ENCODE measurements at regions not wholly inside any gene's neighbourhood (a gene's known extent, or its start where the extent isn't known, plus 50 kb on each side); places are given as distances from the start of the nearest gene placed in this dataset.
A peak's percentile ranks its signal among the peaks of the same experiment; 100 is the strongest.

DNA sequence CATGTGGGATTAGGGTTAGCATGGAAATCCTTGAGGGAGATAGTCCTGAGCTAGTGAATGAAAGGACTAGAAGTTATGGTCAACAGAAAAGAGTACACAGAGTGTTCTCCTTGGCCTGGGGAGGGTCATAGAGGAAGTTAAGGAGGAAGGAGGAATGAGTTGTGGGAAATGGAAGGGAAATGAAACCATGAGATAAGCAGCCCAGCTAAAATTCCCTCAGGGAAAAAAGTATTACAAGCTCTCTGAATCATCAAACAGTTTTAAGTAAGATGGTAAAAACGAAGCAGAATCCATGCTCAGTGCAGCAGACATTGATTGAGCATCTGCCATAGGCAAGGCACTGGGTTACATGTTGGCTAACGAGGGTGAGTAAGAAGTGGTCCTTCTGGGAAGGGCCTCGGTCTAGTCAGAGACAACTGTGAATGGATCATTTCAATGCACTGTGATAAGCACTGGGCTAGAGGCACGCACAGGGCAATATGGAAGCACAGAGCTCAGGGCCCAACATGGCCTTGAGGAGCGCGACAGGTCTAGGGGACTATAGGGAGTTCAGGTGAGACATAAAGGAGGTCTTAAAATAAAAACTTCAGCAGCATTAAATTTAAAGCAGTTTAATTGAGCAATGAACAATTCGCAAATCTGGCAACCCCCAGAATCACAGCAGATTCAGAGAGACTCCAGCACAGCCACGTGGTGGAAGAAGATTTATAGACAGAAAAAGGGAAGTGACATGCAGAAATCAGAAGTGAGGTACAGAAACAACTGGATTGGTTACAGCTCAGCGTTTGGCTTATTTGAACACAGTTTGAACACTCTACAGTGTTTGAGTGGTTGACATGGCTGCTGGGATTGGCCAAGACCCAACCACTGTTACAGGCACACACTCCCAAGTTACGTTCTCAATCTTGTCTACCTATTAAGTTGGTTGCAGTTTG is 219.5 kb downstream of the HLX start:
- ChIA-PET CTCF (interaction anchor here (0.7 kb wide), 1 partner anchor 230 kb away, joined by 3 read pairs; no protein-coding TSS in a partner anchor), POLR2A (no interaction called here)
- TF ChIP-seq TARDBP (IDR thresholded peaks at IDR 0.05), result no peak
- no peak for TF ChIP-seq ARNT (IDR thresholded peaks at IDR 0.05)
- no peak for TF ChIP-seq ELF4 (IDR thresholded peaks at IDR 0.05)
- TF ChIP-seq NFRKB (IDR thresholded peaks at IDR 0.05), result no peak
- no peak for TF ChIP-seq CTBP1 (IDR thresholded peaks at IDR 0.05; ENCODE audit: borderline replicate concordance)
- TF ChIP-seq ZNF384 (IDR thresholded peaks at IDR 0.05), result no peak
- TF ChIP-seq SP1 (IDR thresholded peaks at IDR 0.05), result no peak
- no peak for TF ChIP-seq HDGF (IDR thresholded peaks at IDR 0.05; ENCODE audit: borderline replicate concordance)
- TF ChIP-seq L3MBTL2 (conservative IDR thresholded peaks at IDR 0.05), result no peak
- TF ChIP-seq BHLHE40 (IDR thresholded peaks at IDR 0.05; ENCODE audit: borderline replicate concordance), result no peak
- no peak for TF ChIP-seq FOXK2 (IDR thresholded peaks at IDR 0.05)
- no peak for TF ChIP-seq FOXA1 (IDR thresholded peaks at IDR 0.05)
- TF ChIP-seq LEF1 (IDR thresholded peaks at IDR 0.05; ENCODE audit: borderline replicate concordance), result no peak
- TF ChIP-seq, protein P1, sequence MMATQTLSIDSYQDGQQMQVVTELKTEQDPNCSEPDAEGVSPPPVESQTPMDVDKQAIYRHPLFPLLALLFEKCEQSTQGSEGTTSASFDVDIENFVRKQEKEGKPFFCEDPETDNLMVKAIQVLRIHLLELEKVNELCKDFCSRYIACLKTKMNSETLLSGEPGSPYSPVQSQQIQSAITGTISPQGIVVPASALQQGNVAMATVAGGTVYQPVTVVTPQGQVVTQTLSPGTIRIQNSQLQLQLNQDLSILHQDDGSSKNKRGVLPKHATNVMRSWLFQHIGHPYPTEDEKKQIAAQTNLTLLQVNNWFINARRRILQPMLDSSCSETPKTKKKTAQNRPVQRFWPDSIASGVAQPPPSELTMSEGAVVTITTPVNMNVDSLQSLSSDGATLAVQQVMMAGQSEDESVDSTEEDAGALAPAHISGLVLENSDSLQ (IDR thresholded peaks at IDR 0.05), result no peak
- no peak for TF ChIP-seq FOXM1 (IDR thresholded peaks at IDR 0.05; ENCODE audit: borderline replicate concordance)
- no peak for TF ChIP-seq SUZ12 (IDR thresholded peaks at IDR 0.05)
- no peak for DNase-seq (ENCODE audit: extremely low spot score)

DNA sequence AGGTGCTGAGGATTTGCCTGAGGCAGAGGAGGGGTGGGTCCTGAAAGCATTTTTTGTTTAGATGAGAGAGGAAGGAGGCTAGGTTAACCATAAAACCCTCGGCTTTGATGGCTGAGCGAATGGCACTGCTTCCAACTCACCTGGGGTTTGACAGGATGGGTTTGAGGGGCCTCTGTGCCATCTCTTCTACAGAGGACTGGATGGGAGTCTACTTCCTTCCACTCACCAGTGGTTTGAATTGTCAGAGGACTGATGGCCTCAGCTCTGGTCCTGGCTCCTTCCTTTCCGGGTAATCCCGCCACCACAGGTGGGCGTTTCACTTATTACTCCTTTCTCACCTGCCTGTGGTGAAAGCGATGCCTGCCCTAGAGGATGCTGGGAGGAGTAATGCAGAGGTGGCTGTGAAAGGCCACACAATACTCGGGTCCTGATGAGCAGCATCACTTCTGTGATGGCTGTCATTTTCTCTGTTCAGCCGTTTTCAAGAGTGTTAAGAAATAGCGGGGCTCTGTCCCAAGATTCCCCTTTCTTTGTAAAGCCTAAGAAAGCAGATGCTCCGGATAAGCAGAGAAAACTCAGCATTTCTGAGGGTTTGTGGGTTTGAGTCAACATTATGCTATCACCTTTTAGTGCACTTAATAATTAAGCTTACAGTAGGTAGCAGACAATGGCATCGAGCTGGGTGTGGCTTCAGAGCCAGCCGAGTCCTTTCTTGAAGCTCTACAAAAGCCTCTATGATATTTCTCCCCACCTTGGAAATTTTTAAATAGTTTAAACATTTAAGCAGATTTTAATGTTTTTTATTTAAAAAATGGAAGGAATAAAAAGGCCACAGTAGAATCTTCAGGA is 220.7 kb downstream of the HLX start:
- CTCF ChIA-PET, result no interaction called here
- DNase-seq (ENCODE audit: extremely low spot score), result no peak
- no peak for TF ChIP-seq SUZ12 (IDR thresholded peaks at IDR 0.05)
- TF ChIP-seq FOXA1 (IDR thresholded peaks at IDR 0.05), result no peak
- no peak for TF ChIP-seq LEF1 (IDR thresholded peaks at IDR 0.05; ENCODE audit: borderline replicate concordance)
- TF ChIP-seq HDGF (IDR thresholded peaks at IDR 0.05; ENCODE audit: borderline replicate concordance), result no peak
- no peak for TF ChIP-seq CTBP1 (IDR thresholded peaks at IDR 0.05; ENCODE audit: borderline replicate concordance)
- no peak for TF ChIP-seq SP1 (IDR thresholded peaks at IDR 0.05)
- TF ChIP-seq ARNT (IDR thresholded peaks at IDR 0.05), result no peak
- TF ChIP-seq ZNF384 (IDR thresholded peaks at IDR 0.05), result no peak
- TF ChIP-seq FOXM1 (IDR thresholded peaks at IDR 0.05; ENCODE audit: borderline replicate concordance), result no peak
- no peak for TF ChIP-seq TARDBP (IDR thresholded peaks at IDR 0.05)
- no peak for TF ChIP-seq FOXK2 (IDR thresholded peaks at IDR 0.05)
- TF ChIP-seq, protein P1 (IDR thresholded peaks at IDR 0.05), result no peak
- TF ChIP-seq ELF4 (IDR thresholded peaks at IDR 0.05), result no peak
- TF ChIP-seq BHLHE40 (IDR thresholded peaks at IDR 0.05; ENCODE audit: borderline replicate concordance), result no peak
- no peak for TF ChIP-seq L3MBTL2 (conservative IDR thresholded peaks at IDR 0.05)
- no peak for TF ChIP-seq NFRKB (IDR thresholded peaks at IDR 0.05)
- POLR2A ChIA-PET, result no interaction called here

DNA sequence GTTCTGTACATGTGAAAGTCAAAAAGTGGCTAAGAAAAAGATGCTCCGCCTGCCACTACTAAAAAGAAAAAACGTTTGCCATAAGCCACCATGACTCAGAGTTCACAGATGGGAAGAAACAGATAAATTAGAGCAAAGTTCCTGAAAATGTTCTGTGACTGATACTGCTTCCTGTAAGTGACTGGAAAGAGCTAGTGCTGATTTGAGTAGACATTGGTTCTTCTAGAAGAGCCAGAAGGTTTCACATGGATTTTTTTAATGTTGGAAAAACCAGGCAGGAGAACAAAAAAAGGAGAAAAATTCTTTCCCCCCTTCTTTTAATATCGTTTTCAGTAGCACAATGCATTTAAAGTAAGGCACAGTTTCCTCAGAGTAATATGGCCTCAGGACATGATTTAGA is 221.4 kb downstream of the HLX start:
- CTCF ChIA-PET, result no interaction called here
- TF ChIP-seq, protein P1 (IDR thresholded peaks at IDR 0.05), result no peak
- TF ChIP-seq FOXA1 (IDR thresholded peaks at IDR 0.05), result no peak
- TF ChIP-seq CTBP1 (IDR thresholded peaks at IDR 0.05; ENCODE audit: borderline replicate concordance), result no peak
- no peak for TF ChIP-seq SUZ12 (IDR thresholded peaks at IDR 0.05)
- no peak for TF ChIP-seq ZNF384 (IDR thresholded peaks at IDR 0.05)
- no peak for TF ChIP-seq SP1 (IDR thresholded peaks at IDR 0.05)
- TF ChIP-seq FOXM1 (IDR thresholded peaks at IDR 0.05; ENCODE audit: borderline replicate concordance), result no peak
- TF ChIP-seq L3MBTL2 (conservative IDR thresholded peaks at IDR 0.05), result no peak
- TF ChIP-seq HDGF (IDR thresholded peaks at IDR 0.05; ENCODE audit: borderline replicate concordance), result no peak
- no peak for TF ChIP-seq NFRKB (IDR thresholded peaks at IDR 0.05)
- no peak for TF ChIP-seq LEF1 (IDR thresholded peaks at IDR 0.05; ENCODE audit: borderline replicate concordance)
- TF ChIP-seq FOXK2 (IDR thresholded peaks at IDR 0.05), result no peak
- no peak for TF ChIP-seq TARDBP (IDR thresholded peaks at IDR 0.05)
- POLR2A ChIA-PET, result no interaction called here
- no peak for DNase-seq (ENCODE audit: extremely low spot score)

DNA sequence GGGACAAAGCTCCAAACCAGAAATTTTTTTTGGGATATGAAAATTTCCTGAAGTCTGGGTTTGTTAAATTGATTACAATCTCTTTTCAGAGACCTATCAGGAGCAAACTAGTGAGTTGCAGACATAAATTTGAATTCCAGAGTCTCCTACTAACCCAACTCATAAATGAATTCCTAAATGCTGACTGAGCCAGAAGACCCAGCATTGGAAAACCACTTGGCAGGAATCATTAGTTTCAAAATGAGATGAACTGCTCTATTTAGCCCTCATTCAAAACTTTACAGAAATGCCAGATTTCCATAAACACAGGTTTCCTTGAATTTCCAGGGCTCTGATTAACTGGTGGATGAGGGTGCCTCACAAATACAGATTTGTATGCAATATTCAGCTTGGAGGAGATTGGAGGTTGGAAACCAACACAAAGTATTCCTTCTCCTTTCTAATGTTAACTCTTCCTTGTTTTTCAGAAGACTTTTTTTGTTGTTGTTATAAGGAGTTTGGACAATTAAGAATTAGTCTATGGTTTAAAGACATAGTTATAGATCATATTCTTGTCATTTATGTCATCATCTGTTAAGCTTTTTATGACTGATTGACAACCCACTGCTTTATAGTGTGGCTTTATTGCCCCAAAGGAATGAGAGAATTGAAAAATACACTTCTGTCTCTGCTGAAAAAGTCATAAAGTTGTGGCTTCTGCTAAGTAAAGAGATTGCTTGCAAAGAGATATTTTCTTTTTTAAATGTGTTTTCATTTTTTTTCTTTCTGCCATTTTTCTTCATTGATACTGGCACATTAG is 222.8 kb downstream of the HLX start:
- DNase-seq (ENCODE audit: extremely low spot score), result no peak
- POLR2A ChIA-PET, result interaction anchor here (0.6 to 1.0 kb wide), 2 partner anchors 26 to 67 kb away, joined by 3 to 4 read pairs; no protein-coding TSS in a partner anchor
- TF ChIP-seq CTBP1 (IDR thresholded peaks at IDR 0.05; ENCODE audit: borderline replicate concordance), result peak; percentile 83; the same call in 1 of the 2 replicates
- no peak for TF ChIP-seq ZNF384 (IDR thresholded peaks at IDR 0.05)
- no peak for TF ChIP-seq NFRKB (IDR thresholded peaks at IDR 0.05)
- no peak for TF ChIP-seq FOXK2 (IDR thresholded peaks at IDR 0.05)
- TF ChIP-seq L3MBTL2 (conservative IDR thresholded peaks at IDR 0.05), result no peak
- TF ChIP-seq BHLHE40 (IDR thresholded peaks at IDR 0.05; ENCODE audit: borderline replicate concordance), result no peak
- TF ChIP-seq, protein P1 (IDR thresholded peaks at IDR 0.05), result peak; percentile 96
- TF ChIP-seq LEF1 (IDR thresholded peaks at IDR 0.05; ENCODE audit: borderline replicate concordance), result no peak
- no peak for TF ChIP-seq SP1 (IDR thresholded peaks at IDR 0.05)
- CTCF ChIA-PET, result no interaction called here

Measured in HEK293T (cell line).